ENCODE measurements at regions not wholly inside any gene's neighbourhood (a gene's known extent, or its start where the extent isn't known, plus 50 kb on each side); places are given as distances from the start of the nearest gene placed in this dataset.

GRCh38 chr16:65988024-65988595, 378.4 kb upstream of the CDH5 start:
- TF ChIP-seq, protein P1, sequence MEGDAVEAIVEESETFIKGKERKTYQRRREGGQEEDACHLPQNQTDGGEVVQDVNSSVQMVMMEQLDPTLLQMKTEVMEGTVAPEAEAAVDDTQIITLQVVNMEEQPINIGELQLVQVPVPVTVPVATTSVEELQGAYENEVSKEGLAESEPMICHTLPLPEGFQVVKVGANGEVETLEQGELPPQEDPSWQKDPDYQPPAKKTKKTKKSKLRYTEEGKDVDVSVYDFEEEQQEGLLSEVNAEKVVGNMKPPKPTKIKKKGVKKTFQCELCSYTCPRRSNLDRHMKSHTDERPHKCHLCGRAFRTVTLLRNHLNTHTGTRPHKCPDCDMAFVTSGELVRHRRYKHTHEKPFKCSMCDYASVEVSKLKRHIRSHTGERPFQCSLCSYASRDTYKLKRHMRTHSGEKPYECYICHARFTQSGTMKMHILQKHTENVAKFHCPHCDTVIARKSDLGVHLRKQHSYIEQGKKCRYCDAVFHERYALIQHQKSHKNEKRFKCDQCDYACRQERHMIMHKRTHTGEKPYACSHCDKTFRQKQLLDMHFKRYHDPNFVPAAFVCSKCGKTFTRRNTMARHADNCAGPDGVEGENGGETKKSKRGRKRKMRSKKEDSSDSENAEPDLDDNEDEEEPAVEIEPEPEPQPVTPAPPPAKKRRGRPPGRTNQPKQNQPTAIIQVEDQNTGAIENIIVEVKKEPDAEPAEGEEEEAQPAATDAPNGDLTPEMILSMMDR (conservative IDR thresholded peaks at IDR 0.05) = no peak
- H3K9me3 Mint-ChIP-seq = peaks cover 5% of the 10 kb centered on the region
- DNase-seq (ENCODE audit: low read depth, low spot score) = no peak
- H3K4me1 Mint-ChIP-seq = no peaks in the 10 kb centered on the region
- no peak overlapping the region for H3K27ac Mint-ChIP-seq (ENCODE audit: unreplicated experiment)
- peaks cover 12% of the 10 kb centered on the region for H3K27me3 Mint-ChIP-seq (ENCODE audit: low read depth)
- no peak overlapping the region for H3K4me3 Mint-ChIP-seq
- no peaks in the 10 kb centered on the region for H3K36me3 Mint-ChIP-seq (ENCODE audit: low read depth)

- peaks cover 5% of the 10 kb centered on the region for H3K9me3 Mint-ChIP-seq
Measured at GRCh38 chr16:65984296-65984695, 382.2 kb upstream of the CDH5 start.

GRCh38 chr16:65981057-65981456, 385.4 kb upstream of the CDH5 start:
- H3K27ac Mint-ChIP-seq (ENCODE audit: unreplicated experiment) = no peak overlapping the region
- no peak overlapping the region for H3K4me3 Mint-ChIP-seq
- no peaks in the 10 kb centered on the region for H3K36me3 Mint-ChIP-seq (ENCODE audit: low read depth)
- no peak for DNase-seq (ENCODE audit: low read depth, low spot score)
- no peaks in the 10 kb centered on the region for H3K4me1 Mint-ChIP-seq
- peaks cover 5% of the 10 kb centered on the region for H3K27me3 Mint-ChIP-seq (ENCODE audit: low read depth)
- peaks cover 5% of the 10 kb centered on the region for H3K9me3 Mint-ChIP-seq
- TF ChIP-seq, protein P1 (conservative IDR thresholded peaks at IDR 0.05) = no peak

More at GRCh38 chr16:65984296-65984695, 382.2 kb upstream of the CDH5 start:
- Mint-ChIP-seq H3K27me3 (ENCODE audit: low read depth) (peaks cover 7% of the 10 kb centered on the region), H3K4me1 (no peaks in the 10 kb centered on the region), H3K4me3 (no peak overlapping the region), H3K27ac (ENCODE audit: unreplicated experiment) (no peak overlapping the region), H3K36me3 (ENCODE audit: low read depth) (no peaks in the 10 kb centered on the region)
- TF ChIP-seq, protein P1 (conservative IDR thresholded peaks at IDR 0.05) = no peak
- no peak for DNase-seq (ENCODE audit: low read depth, low spot score)

DNA sequence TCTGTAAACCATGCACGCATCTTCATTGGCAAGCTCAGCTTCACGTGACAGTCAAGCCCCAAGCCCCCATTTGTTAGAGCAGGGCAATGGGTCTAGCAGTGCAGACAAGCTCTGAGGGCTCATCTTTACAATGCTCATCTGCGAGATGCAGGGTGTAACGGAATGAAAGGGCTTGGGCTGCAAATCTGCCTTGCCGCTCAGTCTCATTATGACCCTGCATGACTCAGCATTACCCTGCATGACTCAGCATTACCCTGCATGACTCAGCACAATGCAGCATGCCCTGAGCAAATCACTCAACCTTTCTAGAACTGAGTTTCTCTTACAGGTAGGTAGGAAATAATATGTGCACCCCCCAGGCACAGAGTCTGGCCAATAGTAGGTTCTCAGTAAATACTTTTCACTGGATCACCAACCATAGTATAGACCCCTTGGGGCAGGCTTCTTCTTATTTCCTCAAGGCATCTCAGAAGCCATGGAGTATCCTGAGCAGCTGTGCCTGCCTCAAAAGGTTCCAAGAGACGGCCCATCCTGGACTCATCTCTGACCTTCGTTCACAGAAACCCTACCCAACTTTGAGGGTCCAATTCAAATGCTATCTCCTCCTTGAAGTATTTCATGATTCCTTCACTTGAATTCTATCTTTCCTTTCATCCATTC, 391.3 kb upstream of the CDH5 start:
- Mint-ChIP-seq H3K27ac (ENCODE audit: unreplicated experiment) (no peak overlapping the region), H3K36me3 (ENCODE audit: low read depth) (no peaks in the 10 kb centered on the region), H3K4me3 (no peak overlapping the region), H3K4me1 (no peaks in the 10 kb centered on the region), H3K9me3 (peaks cover 17% of the 10 kb centered on the region), H3K27me3 (ENCODE audit: low read depth) (no peaks in the 10 kb centered on the region)
- DNase-seq (ENCODE audit: low read depth, low spot score) = no peak
- TF ChIP-seq, protein P1 (conservative IDR thresholded peaks at IDR 0.05) = no peak

DNA sequence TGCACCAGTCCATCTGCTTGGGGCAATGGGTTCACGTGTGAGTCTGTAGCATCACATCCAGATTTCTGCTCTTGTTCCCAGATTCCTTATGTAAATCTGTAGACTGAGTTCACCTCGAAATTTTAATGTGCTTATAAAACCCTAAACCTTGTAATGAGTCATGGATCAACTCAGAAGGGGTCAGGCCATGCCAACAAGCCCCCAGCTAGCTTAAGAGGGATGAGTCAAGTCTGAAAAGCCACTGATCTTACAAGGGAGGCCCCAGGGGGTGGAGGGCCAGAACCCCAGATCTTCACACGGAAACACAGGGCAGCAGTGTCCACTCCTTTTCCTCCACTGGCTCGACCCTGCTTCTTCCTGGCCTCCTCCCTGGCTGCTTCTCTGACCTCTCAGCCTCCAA, 399.1 kb upstream of the CDH5 start:
- TF ChIP-seq, protein P1 (conservative IDR thresholded peaks at IDR 0.05) = no peak
- peaks cover 11% of the 10 kb centered on the region for H3K9me3 Mint-ChIP-seq
- DNase-seq (ENCODE audit: low read depth, low spot score) = no peak
- H3K36me3 Mint-ChIP-seq (ENCODE audit: low read depth) = no peaks in the 10 kb centered on the region
- no peaks in the 10 kb centered on the region for H3K27me3 Mint-ChIP-seq (ENCODE audit: low read depth)
- H3K4me1 Mint-ChIP-seq = peaks cover 7% of the 10 kb centered on the region
- no peak overlapping the region for H3K4me3 Mint-ChIP-seq
- no peak overlapping the region for H3K27ac Mint-ChIP-seq (ENCODE audit: unreplicated experiment)
